ENCODE measurements at regions not wholly inside any gene's neighbourhood (a gene's known extent, or its start where the extent isn't known, plus 50 kb on each side); places are given as distances from the start of the nearest gene placed in this dataset.
A peak's percentile ranks its signal among the peaks of the same experiment; 100 is the strongest.

- TF ChIP-seq FOS (IDR thresholded peaks at IDR 0.05; ENCODE audit: low read depth, low read length): no peak
- no peak for TF ChIP-seq SMC3 (IDR thresholded peaks at IDR 0.05; ENCODE audit: low read depth, low read length)
- TF ChIP-seq ELK1 (IDR thresholded peaks at IDR 0.05; ENCODE audit: borderline replicate concordance, low read depth, low read length): no peak
- TF ChIP-seq MAFK (IDR thresholded peaks at IDR 0.05; ENCODE audit: low read depth, low read length): no peak
- TF ChIP-seq BHLHE40 (IDR thresholded peaks at IDR 0.05; ENCODE audit: low read depth, low read length): no peak
- no peak for TF ChIP-seq CHD1 (IDR thresholded peaks at IDR 0.05; ENCODE audit: low read depth, low read length)
- no peak for TF ChIP-seq CEBPB (IDR thresholded peaks at IDR 0.05; ENCODE audit: low read depth, low read length)
- no peak for TF ChIP-seq NFE2L2 (IDR thresholded peaks at IDR 0.05; ENCODE audit: low read depth, low read length)
- no peak for TF ChIP-seq POLR2A (IDR thresholded peaks at IDR 0.05; ENCODE audit: low read depth, low read length)
- no peak for TF ChIP-seq RAD21 (IDR thresholded peaks at IDR 0.05; ENCODE audit: low read length)
- TF ChIP-seq, protein P1, sequence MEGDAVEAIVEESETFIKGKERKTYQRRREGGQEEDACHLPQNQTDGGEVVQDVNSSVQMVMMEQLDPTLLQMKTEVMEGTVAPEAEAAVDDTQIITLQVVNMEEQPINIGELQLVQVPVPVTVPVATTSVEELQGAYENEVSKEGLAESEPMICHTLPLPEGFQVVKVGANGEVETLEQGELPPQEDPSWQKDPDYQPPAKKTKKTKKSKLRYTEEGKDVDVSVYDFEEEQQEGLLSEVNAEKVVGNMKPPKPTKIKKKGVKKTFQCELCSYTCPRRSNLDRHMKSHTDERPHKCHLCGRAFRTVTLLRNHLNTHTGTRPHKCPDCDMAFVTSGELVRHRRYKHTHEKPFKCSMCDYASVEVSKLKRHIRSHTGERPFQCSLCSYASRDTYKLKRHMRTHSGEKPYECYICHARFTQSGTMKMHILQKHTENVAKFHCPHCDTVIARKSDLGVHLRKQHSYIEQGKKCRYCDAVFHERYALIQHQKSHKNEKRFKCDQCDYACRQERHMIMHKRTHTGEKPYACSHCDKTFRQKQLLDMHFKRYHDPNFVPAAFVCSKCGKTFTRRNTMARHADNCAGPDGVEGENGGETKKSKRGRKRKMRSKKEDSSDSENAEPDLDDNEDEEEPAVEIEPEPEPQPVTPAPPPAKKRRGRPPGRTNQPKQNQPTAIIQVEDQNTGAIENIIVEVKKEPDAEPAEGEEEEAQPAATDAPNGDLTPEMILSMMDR (conservative IDR thresholded peaks at IDR 0.05; ENCODE audit: low read depth, low read length): no peak
- no TSS peak for BruUV-seq (replicated peaks)
- peak overlapping the region; percentile 86 for H2BK5ac ChIP-seq (ENCODE audit: low read depth, low read length, poor library complexity, severe bottlenecking)
- H4K91ac ChIP-seq (ENCODE audit: insufficient read depth, low read depth, low read length): no peak overlapping the region
- H3K9me3 ChIP-seq (ENCODE audit: control insufficient read depth, insufficient read depth, low read length): no peaks in the 10 kb centered on the region
- H4K5ac ChIP-seq (ENCODE audit: low read depth, low read length): peak overlapping the region; percentile 45; the same call in 1 of the 2 replicates
- H3K79me1 ChIP-seq (ENCODE audit: low read depth in 1 of 2, low read length in 2 of 2): no peaks in the 10 kb centered on the region
- no peak overlapping the region for H3K27ac ChIP-seq (ENCODE audit: insufficient read depth, low read length)
- H2BK15ac ChIP-seq (ENCODE audit: low read depth, low read length): peak overlapping the region; percentile 9; the same call in 1 of the 3 replicates
- ChIA-PET CTCF (interaction anchor here (0.7 kb wide), 1 partner anchor 15 kb away, joined by 3 read pairs; no protein-coding TSS in a partner anchor), POLR2A (ENCODE audit: unreplicated experiment) (no interaction called here)
- dilution Hi-C loops (cut with HindIII; ENCODE audit: low sequenced_read_pairs, unreplicated experiment) (no loop called here), intact Hi-C loops (cut with micrococcal nuclease) (no loop called here), in situ Hi-C loops (cut with MboI; ENCODE audit: low sequenced_read_pairs) (no loop called here)
- no peak overlapping the region for H3K4me3 ChIP-seq (ENCODE audit: insufficient read depth, low read depth, low read length)
- no peak overlapping the region for H2AK9ac ChIP-seq (replicated peaks; ENCODE audit: low read depth, low read length, poor library complexity)
- no peak overlapping the region for H3K4me2 ChIP-seq (ENCODE audit: low read depth, low read length)
- H2AK5ac ChIP-seq (ENCODE audit: low read depth, low read length): peak overlapping the region; percentile 23; the same call in 1 of the 2 replicates
- H3K23ac ChIP-seq (ENCODE audit: low read depth, low read length): peak overlapping the region; percentile 8
- H3K14ac ChIP-seq (replicated peaks; ENCODE audit: low read depth, low read length): peak overlapping the region; percentile 67; the same call in 1 of the 2 replicates
- no peak overlapping the region for H3K56ac ChIP-seq (ENCODE audit: extremely low read depth, insufficient read depth, low read length)
- H3K9me1 ChIP-seq (ENCODE audit: insufficient read depth, low read length): no peaks in the 10 kb centered on the region
- no peaks in the 10 kb centered on the region for H3K36me3 ChIP-seq (ENCODE audit: control insufficient read depth, insufficient read depth, low read length)
- peak overlapping the region; percentile 48; the same call in 1 of the 2 replicates for H2BK20ac ChIP-seq (ENCODE audit: low read depth, low read length)
- no CpG with 5 or more reads among the region's 1 CpG for WGBS, 2 experiments (ENCODE audit: extremely low coverage in 2 of 2, insufficient read length in 1 of 2)
- no peaks in the 10 kb centered on the region for H3K27me3 ChIP-seq (ENCODE audit: control insufficient read depth, insufficient read depth, low read length)
- H4K20me1 ChIP-seq (ENCODE audit: insufficient read depth, low read length): no peaks in the 10 kb centered on the region
- no peak overlapping the region for H2AFZ ChIP-seq (replicated peaks; ENCODE audit: low read length, poor library complexity)
- H3K18ac ChIP-seq (ENCODE audit: low read depth, low read length): peak overlapping the region; percentile 30; the same call in 1 of the 2 replicates
- peaks cover 1% of the 10 kb centered on the region; the same call in 1 of the 2 replicates for H3K4me1 ChIP-seq (ENCODE audit: control insufficient read depth, insufficient read depth, low read length)
- DNase-seq (peak; percentile 56), ATAC-seq (ENCODE audit: low read depth) (peak; percentile 67)
- H4K8ac ChIP-seq (ENCODE audit: low read depth in 2 of 2, low read length in 2 of 2): peak overlapping the region; percentile 0 to 64; a peak in 2 of 4 replicates
- H3K4ac ChIP-seq (ENCODE audit: low read depth, low read length): peak overlapping the region; percentile 36; the same call in 1 of the 2 replicates
- peak overlapping the region; percentile 74 for H2BK120ac ChIP-seq (ENCODE audit: low read depth, low read length)
- H3K9ac ChIP-seq (ENCODE audit: low read depth, low read length): no peak overlapping the region; the same call in 1 of the 2 replicates
These were observed 169.1 kb upstream of the THUMPD2 start for GRCh38 chr2:39948016-39948719.
